CD14-positive monocyte (primary cell): ENCODE measurements at regions not wholly inside any gene's neighbourhood (a gene's known extent, or its start where the extent isn't known, plus 50 kb on each side); places are given as distances from the start of the nearest gene placed in this dataset.
A peak's percentile ranks its signal among the peaks of the same experiment; 100 is the strongest.

ENCODE experiments used
- DNase-seq, 3 donors: peaks; one replicate each; pipeline ENCODE4 v3.0.0-alpha.2; 2011 to 2022
- H2AFZ ChIP-seq: 2 replicates; pipeline ENCODE4 v1.6.0; 2012; ENCODE audit warnings: mild to moderate bottlenecking, low read depth, low read length, inconsistent platforms; ENCODE audit not compliant: insufficient read depth, poor library complexity, severe bottlenecking
- H3K27ac ChIP-seq, 2 donors: 1 replicate in 1 of 2; 2 replicates in 1 of 2; pipeline ENCODE4 v1.5.1; 2012 to 2013; ENCODE audit warnings: low read length in 2 of 2, control low read depth in 1 of 2, inconsistent platforms in 1 of 2, low read depth in 1 of 2, mild to moderate bottlenecking in 1 of 2
- H3K27me3 ChIP-seq, 2 donors: one replicate each; pipeline versions ENCODE4 v1.6.0 to v1.6.1; 2011 to 2013; ENCODE audit warnings: low read length in 2 of 2; ENCODE audit not compliant: control insufficient read depth in 2 of 2, insufficient read depth in 2 of 2
- H3K36me3 ChIP-seq, 2 donors: replicated peaks in 1 of 2; 1 replicate in 1 of 2; 2 replicates in 1 of 2; pipeline versions ENCODE4 v1.5.1 to v1.6.1; 2012 to 2013; ENCODE audit warnings: low read length in 2 of 2, control low read depth in 1 of 2, inconsistent platforms in 1 of 2, mild to moderate bottlenecking in 1 of 2; ENCODE audit not compliant: insufficient read depth in 2 of 2, control insufficient read depth in 1 of 2
- H3K4me1 ChIP-seq, 2 donors: 1 replicate in 1 of 2; 2 replicates in 1 of 2; pipeline versions ENCODE4 v1.5.1 to v1.6.1; 2012 to 2013; ENCODE audit warnings: low read length in 2 of 2, control low read depth in 1 of 2, inconsistent platforms in 1 of 2, mild to moderate bottlenecking in 1 of 2, moderate library complexity in 1 of 2; ENCODE audit not compliant: insufficient read depth in 2 of 2, control insufficient read depth in 1 of 2
- H3K4me2 ChIP-seq: replicated peaks from 2 replicates; pipeline ENCODE3; 2012; ENCODE audit warnings: low read length, moderate library complexity, mild to moderate bottlenecking; ENCODE audit not compliant: poor library complexity, severe bottlenecking; ENCODE audit errors: extremely low read depth
- H3K4me3 ChIP-seq, 3 experiments: fragments of 200-600 bp in 1 of 3; sonication (generic) in 1 of 3; replicated peaks in 1 of 3; 1 replicate in 2 of 3; 2 replicates in 1 of 3; pipeline ENCODE4 v1.5.1; 2011 to 2013; ENCODE audit warnings: low read length in 3 of 3, mild to moderate bottlenecking in 3 of 3, control low read depth in 2 of 3, low read depth in 2 of 3, inconsistent platforms in 1 of 3, moderate library complexity in 1 of 3
- H3K79me2 ChIP-seq: 2 replicates; pipeline ENCODE4 v1.6.0; 2012; ENCODE audit warnings: mild to moderate bottlenecking, control low read depth, inconsistent platforms, low read length, moderate library complexity; ENCODE audit not compliant: insufficient read depth
- H3K9ac ChIP-seq: 2 replicates; pipeline ENCODE4 v1.6.0; 2017; ENCODE audit warnings: low read length, mild to moderate bottlenecking; ENCODE audit not compliant: insufficient read depth, poor library complexity, severe bottlenecking
- H3K9me3 ChIP-seq, 2 donors: replicated peaks in 1 of 2; 1 replicate in 1 of 2; 2 replicates in 1 of 2; pipeline versions ENCODE4 v1.5.1 to v1.6.1; 2012 to 2013; ENCODE audit warnings: low read length in 2 of 2, control low read depth in 1 of 2; ENCODE audit not compliant: control insufficient read depth in 1 of 2, insufficient read depth in 1 of 2
- H4K20me1 ChIP-seq: 2 replicates; pipeline ENCODE4 v1.6.0; 2012; ENCODE audit warnings: mild to moderate bottlenecking, low read length, control low read depth, moderate library complexity; ENCODE audit not compliant: insufficient read depth
- H3K27ac Mint-ChIP-seq, 7 donors: one replicate each; pipeline ENCODE4 v1.8.0; 2020; ENCODE audit warnings: mild to moderate bottlenecking in 7 of 7, mixed read lengths in 7 of 7, moderate library complexity in 6 of 7, inconsistent platforms in 2 of 7
- H3K27me3 Mint-ChIP-seq, 3 donors: one replicate each; pipeline ENCODE4 v1.8.0; 2021 to 2022; ENCODE audit warnings: low read depth in 3 of 3, mild to moderate bottlenecking in 3 of 3, mixed read lengths in 3 of 3, moderate library complexity in 3 of 3, inconsistent platforms in 1 of 3
- H3K36me3 Mint-ChIP-seq, 2 donors: one replicate each; pipeline ENCODE4 v1.8.0; 2020; ENCODE audit warnings: mixed read lengths in 2 of 2, inconsistent platforms in 1 of 2, mild to moderate bottlenecking in 1 of 2
- H3K4me1 Mint-ChIP-seq: one replicate; pipeline ENCODE4 v1.8.0; 2020; ENCODE audit warnings: mild to moderate bottlenecking, mixed read lengths
- H3K4me3 Mint-ChIP-seq, 2 donors: one replicate each; pipeline ENCODE4 v1.8.0; 2020; ENCODE audit warnings: mild to moderate bottlenecking in 2 of 2, mixed read lengths in 2 of 2, moderate library complexity in 1 of 2
- H3K9me3 Mint-ChIP-seq, 7 donors: one replicate each; pipeline ENCODE4 v1.8.0; 2020 to 2022; ENCODE audit warnings: mixed read lengths in 7 of 7, mild to moderate bottlenecking in 6 of 7, moderate library complexity in 6 of 7, inconsistent platforms in 2 of 7
- WGBS: methylation state at CpG from one replicate; pipeline ENCODE4 v1.1.5; 2013; ENCODE audit warnings: missing lambda C conversion rate; ENCODE audit not compliant: insufficient coverage; 5-methylcytosine and 5-hydroxymethylcytosine counted together
- intact Hi-C, 2 donors: fragments of 100-400 bp; cut with micrococcal nuclease; formaldehyde crosslinking; loops; one replicate each; pipeline versions ENCODE4 v1.15.0 to v1.15.1; 2023
- TF ChIP-seq, protein P1 (sequence below): fragments of 200-600 bp; IDR thresholded peaks from one replicate; pipeline ENCODE4 v1.8.0; 2022; ENCODE audit warnings: antibody characterized with exemption, mild to moderate bottlenecking

DNA sequence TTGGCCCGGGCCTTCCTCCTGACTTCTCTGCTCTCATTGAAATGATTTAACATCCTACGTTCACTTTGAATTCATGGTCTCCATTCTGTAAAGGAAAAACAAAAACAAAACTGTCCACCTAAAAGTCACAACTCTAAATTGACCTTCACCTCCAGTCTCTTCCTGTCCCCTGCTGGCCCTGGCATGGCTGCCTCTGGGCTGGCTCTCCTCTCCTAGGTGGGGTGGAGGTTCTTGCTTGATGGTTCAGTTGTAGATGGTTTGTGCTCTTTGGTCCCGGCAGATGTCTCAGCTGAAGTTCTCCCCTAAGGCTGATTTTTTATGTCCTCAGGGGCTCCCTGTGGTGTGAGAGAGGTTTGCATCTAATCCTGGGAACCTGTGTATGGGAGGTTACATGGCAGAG, 121.1 kb downstream of the ACKR3 start:
- H3K4me1 ChIP-seq: peaks cover 11 to 21% of the 10 kb centered on the region in 2 donors
- no peaks in the 10 kb centered on the region for H3K9me3 ChIP-seq
- peaks cover 11 to 33% (median 30%) of the 10 kb centered on the region in 3 donors for H3K27me3 Mint-ChIP-seq
- H3K9me3 Mint-ChIP-seq: peaks cover 0 to 3% (median 0%) of the 10 kb centered on the region in 7 donors
- intact Hi-C loops: no loop called here
- DNase-seq: no peak
- H3K27me3 ChIP-seq: peaks cover 0 to 4% of the 10 kb centered on the region in 2 donors
- peak overlapping the region in 2 of 7 donors; percentile 2 to 41 for H3K27ac Mint-ChIP-seq
- H3K4me3 ChIP-seq: no peak overlapping the region
- H3K4me1 Mint-ChIP-seq: peaks cover 27% of the 10 kb centered on the region
- no peak overlapping the region for H3K27ac ChIP-seq
- H3K4me2 ChIP-seq: no peak overlapping the region
- H3K36me3 Mint-ChIP-seq: no peaks in the 10 kb centered on the region
- no peaks in the 10 kb centered on the region for H3K36me3 ChIP-seq
- no peaks in the 10 kb centered on the region for H3K79me2 ChIP-seq
- WGBS: 100% methylated on average over 1 of the region's 3 CpGs
- H4K20me1 ChIP-seq: no peaks in the 10 kb centered on the region
- H3K9ac ChIP-seq: no peak overlapping the region
- TF ChIP-seq, protein P1, sequence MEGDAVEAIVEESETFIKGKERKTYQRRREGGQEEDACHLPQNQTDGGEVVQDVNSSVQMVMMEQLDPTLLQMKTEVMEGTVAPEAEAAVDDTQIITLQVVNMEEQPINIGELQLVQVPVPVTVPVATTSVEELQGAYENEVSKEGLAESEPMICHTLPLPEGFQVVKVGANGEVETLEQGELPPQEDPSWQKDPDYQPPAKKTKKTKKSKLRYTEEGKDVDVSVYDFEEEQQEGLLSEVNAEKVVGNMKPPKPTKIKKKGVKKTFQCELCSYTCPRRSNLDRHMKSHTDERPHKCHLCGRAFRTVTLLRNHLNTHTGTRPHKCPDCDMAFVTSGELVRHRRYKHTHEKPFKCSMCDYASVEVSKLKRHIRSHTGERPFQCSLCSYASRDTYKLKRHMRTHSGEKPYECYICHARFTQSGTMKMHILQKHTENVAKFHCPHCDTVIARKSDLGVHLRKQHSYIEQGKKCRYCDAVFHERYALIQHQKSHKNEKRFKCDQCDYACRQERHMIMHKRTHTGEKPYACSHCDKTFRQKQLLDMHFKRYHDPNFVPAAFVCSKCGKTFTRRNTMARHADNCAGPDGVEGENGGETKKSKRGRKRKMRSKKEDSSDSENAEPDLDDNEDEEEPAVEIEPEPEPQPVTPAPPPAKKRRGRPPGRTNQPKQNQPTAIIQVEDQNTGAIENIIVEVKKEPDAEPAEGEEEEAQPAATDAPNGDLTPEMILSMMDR: no peak
- no peak overlapping the region for H3K4me3 Mint-ChIP-seq
- no peak overlapping the region for H2AFZ ChIP-seq

DNA sequence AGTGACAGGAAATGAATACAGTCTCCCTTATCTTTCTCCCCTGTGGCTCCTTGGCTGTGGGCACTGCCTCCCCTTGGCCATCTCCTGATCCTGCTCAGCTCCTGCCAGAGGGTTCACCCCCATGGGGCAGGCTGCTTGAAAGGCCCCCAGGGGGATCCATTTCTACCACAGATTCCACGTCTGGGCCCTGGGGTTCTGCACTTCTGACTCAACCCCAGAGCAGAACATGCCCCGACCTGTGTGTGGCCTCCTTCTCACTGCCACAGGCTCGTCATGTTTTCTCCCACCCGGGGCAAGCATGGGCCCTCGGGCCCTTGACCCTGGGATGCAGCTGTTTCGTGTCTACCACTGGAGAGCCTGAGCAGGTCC, 122.2 kb downstream of the ACKR3 start:
- no peak for DNase-seq
- Histone ChIP-seq H3K36me3 (no peaks in the 10 kb centered on the region), H3K9ac (no peak overlapping the region), H3K79me2 (no peaks in the 10 kb centered on the region), H3K27ac (no peak overlapping the region), H3K4me2 (no peak overlapping the region), H3K4me1 (peaks cover 11 to 21% of the 10 kb centered on the region in 2 donors), H3K4me3 (no peak overlapping the region), H2AFZ (no peak overlapping the region), H3K9me3 (no peaks in the 10 kb centered on the region), H4K20me1 (no peaks in the 10 kb centered on the region), H3K27me3 (peaks cover 0 to 4% of the 10 kb centered on the region in 2 donors)
- no peak overlapping the region for H3K4me3 Mint-ChIP-seq
- peaks cover 12 to 34% (median 29%) of the 10 kb centered on the region in 3 donors for H3K27me3 Mint-ChIP-seq
- intact Hi-C loops: no loop called here
- peaks cover 0 to 4% (median 0%) of the 10 kb centered on the region in 7 donors for H3K9me3 Mint-ChIP-seq
- H3K27ac Mint-ChIP-seq: no peak overlapping the region
- no peaks in the 10 kb centered on the region for H3K36me3 Mint-ChIP-seq
- WGBS: 88% methylated on average over 5 of the region's 6 CpGs
- H3K4me1 Mint-ChIP-seq: peaks cover 27% of the 10 kb centered on the region
- TF ChIP-seq, protein P1: no peak
